ENCODE measurements at regions not wholly inside any gene's neighbourhood (a gene's known extent, or its start where the extent isn't known, plus 50 kb on each side); places are given as distances from the start of the nearest gene placed in this dataset.
"Not testable (repeated sequence)": the region's sequence is repeated elsewhere in the genome, so short reads cannot be mapped to it uniquely, and the experiment has no call there.

DNA sequence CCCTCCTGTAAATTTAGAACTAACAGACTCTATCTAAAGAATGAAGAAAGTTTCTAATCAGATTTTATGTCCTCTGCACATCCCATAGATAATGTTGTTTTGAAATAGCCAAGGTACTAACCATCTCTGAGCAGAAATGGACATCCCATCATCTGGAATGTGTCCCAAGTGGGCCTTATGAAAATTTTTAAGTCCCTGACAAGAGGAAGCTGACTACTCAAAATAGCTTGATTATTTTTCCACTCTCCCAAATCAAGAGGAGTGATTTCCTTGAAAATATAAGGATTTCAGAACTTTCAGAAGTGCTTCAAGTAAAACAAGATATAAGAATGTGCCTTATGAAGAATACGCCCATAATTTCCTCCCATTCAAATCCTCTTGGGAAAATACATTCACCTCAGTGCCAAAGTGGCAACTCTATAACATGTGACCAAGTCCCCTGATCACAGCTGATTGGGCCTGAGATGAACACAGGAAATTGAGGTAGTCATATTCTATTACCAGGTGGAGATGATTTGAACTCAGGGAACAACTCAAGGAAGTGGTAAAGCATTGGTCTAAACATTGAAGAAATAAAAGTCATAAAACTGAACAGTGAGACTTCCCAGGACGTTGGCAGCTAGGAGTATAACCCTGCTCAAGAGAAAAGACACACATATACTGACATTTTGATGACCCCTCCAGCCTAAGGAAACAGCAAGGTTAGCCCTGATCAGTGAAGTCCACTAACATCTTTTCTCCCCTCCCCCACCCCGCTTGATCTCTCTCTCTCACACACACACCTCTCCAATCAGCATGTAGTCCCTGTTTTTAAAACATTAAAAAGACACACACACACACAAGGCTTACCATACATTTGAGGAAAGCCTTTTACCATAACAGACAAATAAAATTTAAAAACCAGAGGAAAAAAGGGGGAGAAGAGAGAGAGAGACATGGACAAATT lies 70.8 kb upstream of the TEAD1 start:
- peaks cover 4% of the 10 kb centered on the region for H3K9me3 Mint-ChIP-seq (ENCODE audit: unreplicated experiment)
- no peaks in the 10 kb centered on the region for H3K36me3 Mint-ChIP-seq (ENCODE audit: unreplicated experiment)
- DNase-seq, result no peak
- H3K4me1 Mint-ChIP-seq (ENCODE audit: low read depth, unreplicated experiment), result no peaks in the 10 kb centered on the region
- TF ChIP-seq, protein P1, sequence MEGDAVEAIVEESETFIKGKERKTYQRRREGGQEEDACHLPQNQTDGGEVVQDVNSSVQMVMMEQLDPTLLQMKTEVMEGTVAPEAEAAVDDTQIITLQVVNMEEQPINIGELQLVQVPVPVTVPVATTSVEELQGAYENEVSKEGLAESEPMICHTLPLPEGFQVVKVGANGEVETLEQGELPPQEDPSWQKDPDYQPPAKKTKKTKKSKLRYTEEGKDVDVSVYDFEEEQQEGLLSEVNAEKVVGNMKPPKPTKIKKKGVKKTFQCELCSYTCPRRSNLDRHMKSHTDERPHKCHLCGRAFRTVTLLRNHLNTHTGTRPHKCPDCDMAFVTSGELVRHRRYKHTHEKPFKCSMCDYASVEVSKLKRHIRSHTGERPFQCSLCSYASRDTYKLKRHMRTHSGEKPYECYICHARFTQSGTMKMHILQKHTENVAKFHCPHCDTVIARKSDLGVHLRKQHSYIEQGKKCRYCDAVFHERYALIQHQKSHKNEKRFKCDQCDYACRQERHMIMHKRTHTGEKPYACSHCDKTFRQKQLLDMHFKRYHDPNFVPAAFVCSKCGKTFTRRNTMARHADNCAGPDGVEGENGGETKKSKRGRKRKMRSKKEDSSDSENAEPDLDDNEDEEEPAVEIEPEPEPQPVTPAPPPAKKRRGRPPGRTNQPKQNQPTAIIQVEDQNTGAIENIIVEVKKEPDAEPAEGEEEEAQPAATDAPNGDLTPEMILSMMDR (IDR thresholded peaks at IDR 0.05; ENCODE audit: partially characterized antibody, unreplicated experiment), result no peak
- H3K27me3 Mint-ChIP-seq (ENCODE audit: unreplicated experiment), result no peaks in the 10 kb centered on the region
- no peak overlapping the region for H3K27ac Mint-ChIP-seq (ENCODE audit: unreplicated experiment)
- no peak overlapping the region for H3K4me3 Mint-ChIP-seq (ENCODE audit: unreplicated experiment)

DNA sequence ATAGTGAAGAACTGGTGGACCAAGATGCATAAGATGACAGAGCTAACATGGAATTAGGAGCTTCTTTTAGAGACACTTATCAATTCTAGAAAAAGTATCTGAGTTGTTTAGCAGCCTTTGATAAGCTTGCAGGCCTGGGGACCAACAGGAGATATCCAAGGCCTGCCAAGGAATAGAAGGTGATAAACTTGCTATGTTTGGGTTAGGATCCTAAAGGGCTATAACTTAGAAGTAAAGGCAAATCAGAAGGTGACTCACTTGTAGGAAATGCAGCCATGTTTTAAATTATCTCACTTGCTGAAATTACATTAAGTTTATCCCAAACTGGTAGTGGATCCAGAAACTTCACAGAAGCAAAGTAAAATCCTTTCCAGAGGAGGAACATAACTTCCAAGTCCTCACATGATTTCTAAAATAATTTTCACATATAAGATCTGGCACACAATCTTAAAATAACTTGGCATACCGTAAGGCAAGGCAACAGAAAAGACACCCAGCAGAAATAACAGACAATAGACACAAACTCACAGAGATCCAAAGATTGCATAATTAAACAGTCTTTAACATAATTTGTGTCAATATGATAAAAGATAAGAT lies 69.6 kb upstream of the TEAD1 start:
- H3K27me3 Mint-ChIP-seq (ENCODE audit: unreplicated experiment), result peaks cover 1% of the 10 kb centered on the region

DNA sequence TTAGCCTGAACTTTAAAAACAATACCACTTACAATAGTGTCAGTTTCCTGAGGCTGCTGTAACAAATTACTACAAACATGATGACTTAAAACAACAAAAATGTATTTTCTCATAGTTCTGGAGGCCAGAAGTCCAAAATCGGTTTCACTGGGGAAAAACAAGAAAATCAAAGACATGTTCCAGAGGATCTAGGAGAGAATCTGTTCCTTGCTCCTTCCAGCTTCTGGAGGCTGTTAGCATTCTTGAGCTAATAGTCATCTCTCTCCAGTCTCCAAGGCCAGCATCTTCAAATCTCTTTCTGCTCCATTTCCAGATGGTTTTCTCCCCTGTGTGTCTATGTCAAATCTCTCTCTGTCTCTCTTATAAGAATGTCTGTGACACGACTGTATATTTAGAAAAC lies 67.6 kb upstream of the TEAD1 start:
- H3K27me3 Mint-ChIP-seq (ENCODE audit: unreplicated experiment), result peaks cover 1% of the 10 kb centered on the region
- no peak overlapping the region for H3K4me3 Mint-ChIP-seq (ENCODE audit: unreplicated experiment)
- no peak overlapping the region for H3K27ac Mint-ChIP-seq (ENCODE audit: unreplicated experiment)
- H3K36me3 Mint-ChIP-seq (ENCODE audit: unreplicated experiment), result peaks cover 22% of the 10 kb centered on the region
- TF ChIP-seq, protein P1 (IDR thresholded peaks at IDR 0.05; ENCODE audit: partially characterized antibody, unreplicated experiment), result no peak
- no peaks in the 10 kb centered on the region for H3K4me1 Mint-ChIP-seq (ENCODE audit: low read depth, unreplicated experiment)
- DNase-seq, result no peak
- peaks cover 8% of the 10 kb centered on the region for H3K9me3 Mint-ChIP-seq (ENCODE audit: unreplicated experiment)

More for the DNA sequence above, 69.6 kb upstream of the TEAD1 start:
- no peak overlapping the region for H3K27ac Mint-ChIP-seq (ENCODE audit: unreplicated experiment)
- peaks cover 4% of the 10 kb centered on the region for H3K9me3 Mint-ChIP-seq (ENCODE audit: unreplicated experiment)
- H3K36me3 Mint-ChIP-seq (ENCODE audit: unreplicated experiment), result peaks cover 5% of the 10 kb centered on the region
- no peak for DNase-seq
- H3K4me1 Mint-ChIP-seq (ENCODE audit: low read depth, unreplicated experiment), result no peaks in the 10 kb centered on the region
- TF ChIP-seq, protein P1 (IDR thresholded peaks at IDR 0.05; ENCODE audit: partially characterized antibody, unreplicated experiment), result no peak
- H3K4me3 Mint-ChIP-seq (ENCODE audit: unreplicated experiment), result no peak overlapping the region

DNA sequence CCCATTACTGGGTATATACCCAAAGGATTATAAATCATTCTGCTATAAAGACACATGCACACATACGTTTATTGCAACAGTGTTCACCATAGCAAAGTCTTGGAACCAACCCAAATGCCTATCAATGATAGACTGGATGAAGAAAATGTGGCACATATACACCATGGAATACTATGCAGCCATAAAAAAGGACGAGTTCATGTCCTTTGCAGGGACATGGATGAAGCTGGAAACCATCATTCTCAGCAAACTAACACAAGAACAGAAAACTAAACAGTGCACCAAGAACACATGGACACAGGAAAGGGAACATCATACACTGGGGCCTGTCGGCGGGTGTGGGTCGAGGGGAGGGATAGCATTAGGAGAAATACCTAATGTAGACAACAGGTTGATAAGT lies 65.5 kb upstream of the TEAD1 start:
- not testable (repeated sequence) for H3K9me3 Mint-ChIP-seq (ENCODE audit: unreplicated experiment); H3K27ac Mint-ChIP-seq (ENCODE audit: unreplicated experiment); H3K4me1 Mint-ChIP-seq (ENCODE audit: low read depth, unreplicated experiment); H3K27me3 Mint-ChIP-seq (ENCODE audit: unreplicated experiment); H3K4me3 Mint-ChIP-seq (ENCODE audit: unreplicated experiment); DNase-seq
- peaks cover 32% of the 10 kb centered on the region for H3K36me3 Mint-ChIP-seq (ENCODE audit: unreplicated experiment)

DNA sequence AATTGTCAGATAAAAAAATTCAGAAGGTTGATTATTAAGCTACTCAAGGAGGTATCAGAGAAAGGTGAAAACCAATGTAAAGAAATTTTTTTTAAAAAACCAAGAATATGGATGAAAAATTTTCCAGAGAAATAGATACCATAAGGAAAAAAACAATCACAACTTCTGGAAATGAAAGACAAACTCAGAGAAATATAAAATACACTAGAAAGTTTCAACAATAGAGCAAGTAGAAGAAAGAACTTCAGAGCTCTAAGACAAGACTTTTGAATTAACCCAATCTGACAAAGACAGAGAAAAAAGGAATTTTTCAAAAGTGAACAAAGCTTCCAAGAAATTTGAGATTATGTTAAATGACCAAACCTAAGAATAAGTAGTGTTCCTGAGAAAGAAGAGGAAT lies 62.9 kb upstream of the TEAD1 start:
- DNase-seq, result no peak
- Mint-ChIP-seq H3K27me3 (ENCODE audit: unreplicated experiment) (peaks cover 1% of the 10 kb centered on the region), H3K27ac (ENCODE audit: unreplicated experiment) (no peak overlapping the region), H3K4me3 (ENCODE audit: unreplicated experiment) (no peak overlapping the region), H3K9me3 (ENCODE audit: unreplicated experiment) (peaks cover 8% of the 10 kb centered on the region), H3K36me3 (ENCODE audit: unreplicated experiment) (peaks cover 32% of the 10 kb centered on the region), H3K4me1 (ENCODE audit: low read depth, unreplicated experiment) (no peaks in the 10 kb centered on the region)
- TF ChIP-seq, protein P1 (IDR thresholded peaks at IDR 0.05; ENCODE audit: partially characterized antibody, unreplicated experiment), result no peak
